ENCODE measurements at regions not wholly inside any gene's neighbourhood (a gene's known extent, or its start where the extent isn't known, plus 50 kb on each side); places are given as distances from the start of the nearest gene placed in this dataset.

GRCh38 chr2:45303417-45304202, 294.4 kb upstream of the SIX2 start:
- 60% methylated on average over 5 of the region's 5 CpGs for WGBS
- peaks cover 0 to 17% (median 0%) of the 10 kb centered on the region in 4 donors for H3K27me3 ChIP-seq
- no peaks in the 10 kb centered on the region for H3K4me1 ChIP-seq
- no peak for TF ChIP-seq CTCF (IDR thresholded peaks at IDR 0.05)
- no peak for TF ChIP-seq POLR2A (IDR thresholded peaks at IDR 0.05; ENCODE audit: low read depth)
- TF ChIP-seq POLR2AphosphoS5 (IDR thresholded peaks at IDR 0.05), result no peak
- TF ChIP-seq EP300 (IDR thresholded peaks at IDR 0.05), result no peak
- H3K4me3 ChIP-seq, result no peak overlapping the region
- intact Hi-C loops (cut with DNase I), result no loop called here
- no peaks in the 10 kb centered on the region for H3K36me3 ChIP-seq
- no peak overlapping the region for H3K27ac ChIP-seq (replicated peaks in 1 of 4)
- no peaks in the 10 kb centered on the region for H3K9me3 ChIP-seq
- no peak for DNase-seq (ENCODE audit: extremely low spot score)

- intact Hi-C loops (cut with DNase I), result no loop called here
- 70% methylated on average over 19 of the region's 19 CpGs for WGBS
- Histone ChIP-seq H3K9me3 (no peaks in the 10 kb centered on the region), H3K36me3 (no peaks in the 10 kb centered on the region), H3K4me3 (no peak overlapping the region), H3K27me3 (peaks cover 0 to 17% (median 0%) of the 10 kb centered on the region in 4 donors), H3K4me1 (no peaks in the 10 kb centered on the region), H3K27ac (replicated peaks in 1 of 4) (no peak overlapping the region)
- TF ChIP-seq POLR2AphosphoS5 (IDR thresholded peaks at IDR 0.05) (no peak), POLR2A (IDR thresholded peaks at IDR 0.05; ENCODE audit: low read depth) (no peak), CTCF (IDR thresholded peaks at IDR 0.05) (no peak), EP300 (IDR thresholded peaks at IDR 0.05) (no peak)
- no peak for DNase-seq (ENCODE audit: extremely low spot score)
Observed at GRCh38 chr2:45301307-45302277, 292.3 kb upstream of the SIX2 start.

GRCh38 chr2:45300026-45300750, 290.9 kb upstream of the SIX2 start:
- no peak for DNase-seq (ENCODE audit: extremely low spot score)
- Histone ChIP-seq H3K4me3 (no peak overlapping the region), H3K36me3 (no peaks in the 10 kb centered on the region), H3K27ac (replicated peaks in 1 of 4) (no peak overlapping the region), H3K4me1 (no peaks in the 10 kb centered on the region), H3K27me3 (peaks cover 0 to 11% (median 0%) of the 10 kb centered on the region in 4 donors), H3K9me3 (no peaks in the 10 kb centered on the region)
- intact Hi-C loops (cut with DNase I), result no loop called here
- no peak for TF ChIP-seq EP300 (IDR thresholded peaks at IDR 0.05)
- no peak for TF ChIP-seq CTCF (IDR thresholded peaks at IDR 0.05)
- TF ChIP-seq POLR2AphosphoS5 (IDR thresholded peaks at IDR 0.05), result no peak
- TF ChIP-seq POLR2A (IDR thresholded peaks at IDR 0.05; ENCODE audit: low read depth), result no peak
- 80% methylated on average over 4 of the region's 4 CpGs for WGBS

- no peaks in the 10 kb centered on the region for H3K36me3 ChIP-seq
- 90% methylated on average over 4 of the region's 4 CpGs for WGBS
- TF ChIP-seq POLR2A (IDR thresholded peaks at IDR 0.05; ENCODE audit: low read depth), result no peak
- TF ChIP-seq CTCF (IDR thresholded peaks at IDR 0.05), result no peak
- no peak for TF ChIP-seq POLR2AphosphoS5 (IDR thresholded peaks at IDR 0.05)
- no peak for TF ChIP-seq EP300 (IDR thresholded peaks at IDR 0.05)
- H3K4me1 ChIP-seq, result no peaks in the 10 kb centered on the region
- H3K9me3 ChIP-seq, result no peaks in the 10 kb centered on the region
- no peak overlapping the region for H3K4me3 ChIP-seq
- no peak for DNase-seq (ENCODE audit: extremely low spot score)
- H3K27me3 ChIP-seq, result peaks cover 0 to 2% (median 0%) of the 10 kb centered on the region in 4 donors
- H3K27ac ChIP-seq (replicated peaks in 1 of 4), result no peak overlapping the region
- intact Hi-C loops (cut with DNase I), result no loop called here
Observed at GRCh38 chr2:45299361-45299760, 290.1 kb upstream of the SIX2 start.

Data from esophagus muscularis mucosa (tissue), 4 donors.